Sigmoid colon (tissue), 6 donors: ENCODE measurements at regions not wholly inside any gene's neighbourhood (a gene's known extent, or its start where the extent isn't known, plus 50 kb on each side); places are given as distances from the start of the nearest gene placed in this dataset.

ENCODE experiments used
- DNase-seq: peaks from one replicate; pipeline ENCODE4 v3.0.0-alpha.2; 2019
- H3K27ac ChIP-seq, 4 donors: fragments of 200-600 bp; sonication (generic); one replicate each; pipeline ENCODE4 v1.5.1; 2016 to 2019; ENCODE audit warnings: mild to moderate bottlenecking in 1 of 4
- H3K27me3 ChIP-seq, 3 donors: fragments of 200-600 bp; sonication (generic); one replicate each; pipeline ENCODE4 v1.5.1; 2019; ENCODE audit warnings: mild to moderate bottlenecking in 1 of 3
- H3K36me3 ChIP-seq, 4 donors: fragments of 200-600 bp; sonication (generic); one replicate each; pipeline ENCODE4 v1.5.1; 2016 to 2019
- H3K4me1 ChIP-seq, 4 donors: fragments of 200-600 bp; sonication (generic); one replicate each; pipeline ENCODE4 v1.5.1; 2017 to 2019
- H3K4me3 ChIP-seq, 4 donors: fragments of 200-600 bp; sonication (generic); one replicate each; pipeline ENCODE4 v1.5.1; 2017 to 2019; ENCODE audit warnings: mild to moderate bottlenecking in 2 of 4, moderate library complexity in 1 of 4
- H3K9me3 ChIP-seq, 4 donors: fragments of 200-600 bp in 3 of 4; sonication (generic) in 3 of 4; one replicate each; pipeline versions ENCODE4 v1.5.1 to v1.6.1; 2013 to 2019
- CTCF ChIP-seq, 4 experiments: fragments of 450-650 bp in 3 of 4; fragments of 200-600 bp in 1 of 4; IDR thresholded peaks; one replicate each; pipeline ENCODE4 v1.5.1; 2016 to 2019; ENCODE audit warnings: antibody characterized with exemption in 4 of 4, mild to moderate bottlenecking in 3 of 4, moderate library complexity in 2 of 4
- EP300 ChIP-seq, 4 donors: sonication (generic); formaldehyde crosslinking; IDR thresholded peaks; one replicate each; pipeline ENCODE4 v1.6.1; 2017; ENCODE audit warnings: antibody characterized with exemption in 4 of 4
- POLR2A ChIP-seq, 2 donors: fragments of 450-650 bp; IDR thresholded peaks; one replicate each; pipeline ENCODE4 v1.6.1; 2016; ENCODE audit warnings: antibody characterized with exemption in 2 of 2, mild to moderate bottlenecking in 2 of 2, moderate library complexity in 2 of 2
- POLR2AphosphoS5 ChIP-seq, 4 donors: sonication (generic); formaldehyde crosslinking; IDR thresholded peaks; one replicate each; pipeline ENCODE4 v1.6.1; 2017; ENCODE audit warnings: antibody characterized with exemption in 4 of 4
- WGBS, 2 donors: extraction: QIAGEN DNeasy Blood & Tissue Kit; methylation state at CpG; one replicate each; pipeline ENCODE4 v1.1.7; 2013; 5-methylcytosine and 5-hydroxymethylcytosine counted together
- intact Hi-C: fragments of 100-400 bp; cut with DNase I; formaldehyde crosslinking; loops from one replicate; pipeline ENCODE4 v1.15.1; 2023
- donor health status: healthy with polysubstance abuse.
- donor health status: healthy.

- Histone ChIP-seq H3K36me3 (no peaks in the 10 kb centered on the region), H3K27me3 (no peaks in the 10 kb centered on the region), H3K4me3 (no peak overlapping the region), H3K4me1 (no peaks in the 10 kb centered on the region), H3K27ac (no peak overlapping the region), H3K9me3 (no peaks in the 10 kb centered on the region)
- 84% methylated on average over 2 of the region's 2 CpGs for WGBS, 2 donors
- DNase-seq: no peak
- no peak for TF ChIP-seq POLR2AphosphoS5 (IDR thresholded peaks at IDR 0.05)
- TF ChIP-seq CTCF (IDR thresholded peaks at IDR 0.05): no peak
- TF ChIP-seq POLR2A (IDR thresholded peaks at IDR 0.05): no peak
- no peak for TF ChIP-seq EP300 (IDR thresholded peaks at IDR 0.05)
- intact Hi-C loops: no loop called here
Observed at GRCh38 chr18:34521040-34521439, 189.1 kb upstream of the DTNA start.

- Histone ChIP-seq H3K36me3 (no peaks in the 10 kb centered on the region), H3K4me3 (no peak overlapping the region), H3K27ac (no peak overlapping the region), H3K4me1 (no peaks in the 10 kb centered on the region), H3K27me3 (no peaks in the 10 kb centered on the region), H3K9me3 (no peaks in the 10 kb centered on the region)
- no peak for TF ChIP-seq EP300 (IDR thresholded peaks at IDR 0.05)
- TF ChIP-seq POLR2AphosphoS5 (IDR thresholded peaks at IDR 0.05): no peak
- TF ChIP-seq CTCF (IDR thresholded peaks at IDR 0.05): no peak
- TF ChIP-seq POLR2A (IDR thresholded peaks at IDR 0.05): no peak
- WGBS, 2 donors: 72 to 73% methylated on average over 3 of the region's 3 CpGs
- DNase-seq: no peak
- intact Hi-C loops: no loop called here
Observed at GRCh38 chr18:34522603-34523002, 187.5 kb upstream of the DTNA start.

DNA sequence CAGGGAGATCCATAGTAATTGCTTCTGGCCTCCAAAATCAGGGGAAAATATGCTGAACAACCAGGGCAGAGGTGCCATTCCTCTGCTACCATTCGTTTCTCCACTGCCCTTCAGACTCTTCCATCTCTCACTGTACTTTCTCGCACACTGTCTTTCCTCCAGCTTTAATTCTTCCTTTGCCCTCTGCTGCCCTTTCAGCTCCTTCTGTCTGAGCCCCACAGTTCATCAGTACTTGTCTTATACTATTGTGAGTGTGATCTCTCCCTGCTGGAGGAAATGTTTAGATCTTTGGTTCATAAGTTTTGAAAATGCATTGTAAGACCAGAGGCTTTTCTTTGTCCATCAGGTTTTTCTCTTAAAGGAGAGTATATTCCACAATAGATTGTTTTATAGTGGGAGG lies 184.9 kb upstream of the DTNA start:
- no peaks in the 10 kb centered on the region for H3K27me3 ChIP-seq
- 61 to 77% methylated on average over 2 of the region's 2 CpGs for WGBS, 2 donors
- no peak overlapping the region for H3K4me3 ChIP-seq
- TF ChIP-seq CTCF (IDR thresholded peaks at IDR 0.05): no peak
- no peak for TF ChIP-seq POLR2AphosphoS5 (IDR thresholded peaks at IDR 0.05)
- TF ChIP-seq POLR2A (IDR thresholded peaks at IDR 0.05): no peak
- TF ChIP-seq EP300 (IDR thresholded peaks at IDR 0.05): no peak
- intact Hi-C loops: no loop called here
- no peaks in the 10 kb centered on the region for H3K9me3 ChIP-seq
- no peaks in the 10 kb centered on the region for H3K36me3 ChIP-seq
- H3K27ac ChIP-seq: no peak overlapping the region
- no peak for DNase-seq
- H3K4me1 ChIP-seq: no peaks in the 10 kb centered on the region

DNA sequence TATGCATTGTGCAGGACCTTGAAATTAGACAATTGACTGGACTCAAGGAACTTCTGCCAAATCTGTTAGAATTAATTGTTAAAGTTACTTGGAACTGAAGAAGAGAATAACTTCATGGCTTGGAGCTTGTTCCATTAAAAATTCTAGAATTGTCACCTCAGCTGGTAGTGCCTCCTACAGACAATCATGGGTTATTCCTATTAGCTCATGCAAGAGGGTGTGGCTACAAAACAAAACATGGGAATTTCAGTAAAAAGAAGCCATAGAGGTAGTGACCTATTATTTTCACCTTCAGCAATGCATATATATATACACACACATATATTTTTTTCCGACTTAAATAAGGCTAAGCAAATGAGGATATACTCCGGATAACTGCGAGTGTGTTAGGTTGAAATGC lies 181.9 kb upstream of the DTNA start:
- no peak for DNase-seq
- Histone ChIP-seq H3K4me3 (no peak overlapping the region), H3K4me1 (no peaks in the 10 kb centered on the region), H3K36me3 (no peaks in the 10 kb centered on the region), H3K27ac (no peak overlapping the region), H3K9me3 (no peaks in the 10 kb centered on the region), H3K27me3 (no peaks in the 10 kb centered on the region)
- intact Hi-C loops: no loop called here
- TF ChIP-seq CTCF (IDR thresholded peaks at IDR 0.05) (no peak), EP300 (IDR thresholded peaks at IDR 0.05) (no peak), POLR2AphosphoS5 (IDR thresholded peaks at IDR 0.05) (no peak), POLR2A (IDR thresholded peaks at IDR 0.05) (no peak)
- 92 to 93% methylated on average over 3 of the region's 3 CpGs for WGBS, 2 donors
